MCF 10A (cell line): ENCODE measurements at regions not wholly inside any gene's neighbourhood (a gene's known extent, or its start where the extent isn't known, plus 50 kb on each side); places are given as distances from the start of the nearest gene placed in this dataset.
A peak's percentile ranks its signal among the peaks of the same experiment; 100 is the strongest.

Experiments
- BruUV-seq: library from RNA; stranded (reverse); fragments of 400-500 nt; replicated peaks from 2 replicates; lab custom pipeline; 2021; lab: Mats Ljungman, UMichigan
- CTCF ChIA-PET: fragments of 300-600 bp; sonication (Branson Sonifier 250); formaldehyde crosslinking; extraction: SDS; loops from one replicate; lab custom pipeline; 2021; ENCODE audit warnings: antibody characterized with exemption, inconsistent platforms; lab: Yijun Ruan, JAX
- POLR2A ChIA-PET: fragments of 300-600, 350-650 bp; sonication (Branson Sonifier 250); formaldehyde crosslinking; extraction: SDS; loops from one replicate; lab custom pipeline; 2020; ENCODE audit warnings: antibody characterized with exemption, inconsistent platforms; lab: Yijun Ruan, JAX
- DNase-seq: peaks from one replicate; pipeline ENCODE4 v3.0.0-alpha.2; 2018; ENCODE audit not compliant: unreplicated experiment
- H3K27ac Mint-ChIP-seq: one replicate; pipeline ENCODE4 v1.8.0; 2022; ENCODE audit warnings: mild to moderate bottlenecking, low read depth, mixed read lengths; ENCODE audit not compliant: unreplicated experiment
- H3K27me3 Mint-ChIP-seq: one replicate; pipeline ENCODE4 v1.8.0; 2022; ENCODE audit warnings: mixed read lengths; ENCODE audit not compliant: insufficient read depth, unreplicated experiment
- H3K36me3 Mint-ChIP-seq: one replicate; pipeline ENCODE4 v1.8.0; 2022; ENCODE audit warnings: mild to moderate bottlenecking, moderate library complexity, mixed read lengths; ENCODE audit not compliant: insufficient read depth, unreplicated experiment
- H3K4me1 Mint-ChIP-seq: one replicate; pipeline ENCODE4 v1.8.0; 2022; ENCODE audit warnings: mixed read lengths; ENCODE audit not compliant: insufficient read depth, unreplicated experiment
- H3K4me3 Mint-ChIP-seq: one replicate; pipeline ENCODE4 v1.8.0; 2022; ENCODE audit warnings: mild to moderate bottlenecking, moderate library complexity, mixed read lengths; ENCODE audit not compliant: unreplicated experiment
- H3K9me3 Mint-ChIP-seq: one replicate; pipeline ENCODE4 v1.8.0; 2022; ENCODE audit warnings: mixed read lengths; ENCODE audit not compliant: unreplicated experiment
- intact Hi-C: fragments of 100-400 bp; cut with micrococcal nuclease; formaldehyde crosslinking; loops from 2 replicates; pipeline ENCODE4 v1.14.1; 2022
- TF ChIP-seq, protein P1 (sequence below): fragments of 200-600 bp; IDR thresholded peaks from one replicate; pipeline ENCODE4 v1.8.0; 2022; ENCODE audit warnings: antibody characterized with exemption, mild to moderate bottlenecking; ENCODE audit not compliant: unreplicated experiment

- ChIA-PET CTCF (no interaction called here), POLR2A (interaction anchor here (0.6 kb wide), 1 partner anchor 147 kb away, joined by 3 read pairs; no protein-coding TSS in a partner anchor)
- Mint-ChIP-seq H3K27ac (no peak overlapping the region), H3K27me3 (no peaks in the 10 kb centered on the region), H3K9me3 (peaks cover 22% of the 10 kb centered on the region), H3K4me3 (no peak overlapping the region), H3K4me1 (no peaks in the 10 kb centered on the region), H3K36me3 (no peaks in the 10 kb centered on the region)
- intact Hi-C loops = no loop called here
- DNase-seq = no peak
- no TSS peak for BruUV-seq
- TF ChIP-seq, protein P1, sequence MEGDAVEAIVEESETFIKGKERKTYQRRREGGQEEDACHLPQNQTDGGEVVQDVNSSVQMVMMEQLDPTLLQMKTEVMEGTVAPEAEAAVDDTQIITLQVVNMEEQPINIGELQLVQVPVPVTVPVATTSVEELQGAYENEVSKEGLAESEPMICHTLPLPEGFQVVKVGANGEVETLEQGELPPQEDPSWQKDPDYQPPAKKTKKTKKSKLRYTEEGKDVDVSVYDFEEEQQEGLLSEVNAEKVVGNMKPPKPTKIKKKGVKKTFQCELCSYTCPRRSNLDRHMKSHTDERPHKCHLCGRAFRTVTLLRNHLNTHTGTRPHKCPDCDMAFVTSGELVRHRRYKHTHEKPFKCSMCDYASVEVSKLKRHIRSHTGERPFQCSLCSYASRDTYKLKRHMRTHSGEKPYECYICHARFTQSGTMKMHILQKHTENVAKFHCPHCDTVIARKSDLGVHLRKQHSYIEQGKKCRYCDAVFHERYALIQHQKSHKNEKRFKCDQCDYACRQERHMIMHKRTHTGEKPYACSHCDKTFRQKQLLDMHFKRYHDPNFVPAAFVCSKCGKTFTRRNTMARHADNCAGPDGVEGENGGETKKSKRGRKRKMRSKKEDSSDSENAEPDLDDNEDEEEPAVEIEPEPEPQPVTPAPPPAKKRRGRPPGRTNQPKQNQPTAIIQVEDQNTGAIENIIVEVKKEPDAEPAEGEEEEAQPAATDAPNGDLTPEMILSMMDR = no peak
These were observed 352.6 kb upstream of the NWD2 start for GRCh38 chr4:36891971-36892370.

GRCh38 chr4:36900446-36900987 lies 344.0 kb upstream of the NWD2 start:
- DNase-seq = no peak
- TF ChIP-seq, protein P1 = no peak
- H3K27me3 Mint-ChIP-seq = no peaks in the 10 kb centered on the region
- POLR2A ChIA-PET = no interaction called here
- H3K4me1 Mint-ChIP-seq = no peaks in the 10 kb centered on the region
- H3K9me3 Mint-ChIP-seq = no peaks in the 10 kb centered on the region
- CTCF ChIA-PET = interaction anchor here (0.6 to 0.7 kb wide), 2 partner anchors 16 to 43 kb away, joined by 3 read pairs; no protein-coding TSS in a partner anchor
- H3K27ac Mint-ChIP-seq = no peak overlapping the region
- H3K4me3 Mint-ChIP-seq = no peak overlapping the region
- BruUV-seq = no TSS peak
- intact Hi-C loops = no loop called here
- no peaks in the 10 kb centered on the region for H3K36me3 Mint-ChIP-seq

GRCh38 chr4:36904823-36905222 lies 339.7 kb upstream of the NWD2 start:
- POLR2A ChIA-PET = interaction anchor here (0.8 kb wide), 1 partner anchor 257 kb away, joined by 3 read pairs; no protein-coding TSS in a partner anchor
- H3K27ac Mint-ChIP-seq = no peak overlapping the region
- no TSS peak for BruUV-seq
- intact Hi-C loops = no loop called here
- H3K27me3 Mint-ChIP-seq = no peaks in the 10 kb centered on the region
- TF ChIP-seq, protein P1 = no peak
- DNase-seq = no peak
- no peaks in the 10 kb centered on the region for H3K9me3 Mint-ChIP-seq
- H3K4me3 Mint-ChIP-seq = no peak overlapping the region
- CTCF ChIA-PET = no interaction called here
- H3K36me3 Mint-ChIP-seq = no peaks in the 10 kb centered on the region
- no peaks in the 10 kb centered on the region for H3K4me1 Mint-ChIP-seq

- POLR2A ChIA-PET = interaction anchor here (1.1 kb wide), 1 partner anchor 11 kb away, joined by 3 read pairs; no protein-coding TSS in a partner anchor
- CTCF ChIA-PET = interaction anchor here (0.5 to 1.3 kb wide), 3 partner anchors 16 to 37 kb away, joined by 3 read pairs; no protein-coding TSS in a partner anchor
- Mint-ChIP-seq H3K27me3 (no peaks in the 10 kb centered on the region), H3K4me3 (no peak overlapping the region), H3K36me3 (no peaks in the 10 kb centered on the region), H3K4me1 (no peaks in the 10 kb centered on the region), H3K9me3 (no peaks in the 10 kb centered on the region), H3K27ac (no peak overlapping the region)
- DNase-seq = peak; percentile 11
- TF ChIP-seq, protein P1 = no peak
- intact Hi-C loops = loop anchor here (10.0 kb wide), 1 partner anchor 499 kb away; no protein-coding TSS in a partner anchor
- BruUV-seq = no TSS peak
These were observed 330.4 kb upstream of the NWD2 start for GRCh38 chr4:36914106-36914505.
